SK-N-SH treated with all-trans-retinoic acid at 6 μM for 48 hours (cell line): ENCODE measurements at regions not wholly inside any gene's neighbourhood (a gene's known extent, or its start where the extent isn't known, plus 50 kb on each side); places are given as distances from the start of the nearest gene placed in this dataset.

Experiments used
- ATAC-seq: fragments of 200-7000 bp; cut with Tn5 transposase; 3 replicates; pipeline ENCODE4 v1.9.1; 2020; ENCODE audit warnings: mild to moderate bottlenecking, moderate library complexity
- ARNTL ChIP-seq: fragments of 450-650 bp; formaldehyde crosslinking; IDR thresholded peaks from 2 replicates; pipeline ENCODE4 v1.5.0; 2020; ENCODE audit warnings: low read depth, mild to moderate bottlenecking, moderate library complexity, borderline replicate concordance
- BACH2 ChIP-seq: fragments of 250-450 bp; sonication (Bioruptor Pico); IDR thresholded peaks from 2 replicates; pipeline ENCODE4 v1.9.0; 2021; ENCODE audit warnings: mild to moderate bottlenecking, borderline replicate concordance
- CREB5 ChIP-seq: fragments of 250-450 bp; sonication (Bioruptor Pico); IDR thresholded peaks from 2 replicates; pipeline ENCODE4 v1.5.1; 2020; ENCODE audit warnings: low read depth, mild to moderate bottlenecking, moderate library complexity
- CSDC2 ChIP-seq: fragments of 250-450 bp; sonication (Bioruptor Pico); IDR thresholded peaks from 2 replicates; pipeline ENCODE4 v1.5.0; 2020; ENCODE audit warnings: mild to moderate bottlenecking, moderate library complexity
- CSRNP3 ChIP-seq: fragments of 250-450 bp; sonication (Bioruptor Pico); IDR thresholded peaks from 2 replicates; pipeline ENCODE4 v1.5.1; 2021; ENCODE audit warnings: mild to moderate bottlenecking, moderate library complexity
- ESRRG ChIP-seq: fragments of 250-450 bp; sonication (Bioruptor Pico); IDR thresholded peaks from 2 replicates; pipeline ENCODE4 v1.6.1; 2021; ENCODE audit warnings: mild to moderate bottlenecking
- GLIS3 ChIP-seq: fragments of 250-450 bp; sonication (Bioruptor Pico); IDR thresholded peaks from 2 replicates; pipeline ENCODE4 v1.5.0; 2020; ENCODE audit warnings: mild to moderate bottlenecking, moderate library complexity
- ISL1 ChIP-seq: fragments of 250-450 bp; sonication (Bioruptor Pico); IDR thresholded peaks from 2 replicates; pipeline ENCODE4 v2.1.2; 2022; ENCODE audit warnings: mild to moderate bottlenecking, moderate library complexity
- OSR1 ChIP-seq: fragments of 250-450 bp; sonication (Bioruptor Pico); IDR thresholded peaks from 2 replicates; pipeline ENCODE4 v1.8.0; 2022; ENCODE audit warnings: moderate library complexity, mild to moderate bottlenecking, inconsistent platforms
- PATZ1 ChIP-seq: fragments of 250-450 bp; sonication (Bioruptor Pico); IDR thresholded peaks from 2 replicates; pipeline ENCODE4 v1.8.0; 2020; ENCODE audit warnings: mild to moderate bottlenecking, moderate library complexity, borderline replicate concordance
- POU6F1 ChIP-seq: fragments of 250-450 bp; sonication (Bioruptor Pico); IDR thresholded peaks from 2 replicates; pipeline ENCODE4 v1.8.0; 2021; ENCODE audit warnings: low read depth, mild to moderate bottlenecking, moderate library complexity, borderline replicate concordance
- PPARA ChIP-seq: fragments of 250-450 bp; sonication (Bioruptor Pico); IDR thresholded peaks from 2 replicates; pipeline ENCODE4 v1.5.0; 2020; ENCODE audit warnings: mild to moderate bottlenecking, borderline replicate concordance
- RARB ChIP-seq: fragments of 250-450 bp; sonication (Bioruptor Pico); IDR thresholded peaks from 2 replicates; pipeline ENCODE4 v1.8.0; 2021; ENCODE audit warnings: mild to moderate bottlenecking, moderate library complexity
- SNAI2 ChIP-seq: fragments of 250-450 bp; sonication (Bioruptor Pico); IDR thresholded peaks from 2 replicates; pipeline ENCODE4 v1.5.0; 2020; ENCODE audit warnings: mild to moderate bottlenecking, moderate library complexity
- TOX ChIP-seq: fragments of 250-450 bp; sonication (Bioruptor Pico); IDR thresholded peaks from 2 replicates; pipeline ENCODE4 v1.8.0; 2021; ENCODE audit warnings: mild to moderate bottlenecking, moderate library complexity, borderline replicate concordance
- TSHZ2 ChIP-seq: fragments of 250-450 bp; sonication (Bioruptor Pico); IDR thresholded peaks from 2 replicates; pipeline ENCODE4 v1.5.0; 2020; ENCODE audit warnings: mild to moderate bottlenecking, moderate library complexity
- ZC3H10 ChIP-seq: fragments of 250-450 bp; sonication (Bioruptor Pico); IDR thresholded peaks from 2 replicates; pipeline ENCODE4 v1.5.1; 2021; ENCODE audit warnings: mild to moderate bottlenecking, moderate library complexity
- ZFP3 ChIP-seq: fragments of 250-450 bp; sonication (Bioruptor Pico); IDR thresholded peaks from 2 replicates; pipeline ENCODE4 v1.5.0; 2020; ENCODE audit warnings: mild to moderate bottlenecking, moderate library complexity
- ZNF70 ChIP-seq: fragments of 450-650 bp; formaldehyde crosslinking; IDR thresholded peaks from 2 replicates; pipeline ENCODE4 v1.5.0; 2020; ENCODE audit warnings: mild to moderate bottlenecking, moderate library complexity
- ZNF8 ChIP-seq: fragments of 450-650 bp; formaldehyde crosslinking; IDR thresholded peaks from 2 replicates; pipeline ENCODE4 v1.5.0; 2020; ENCODE audit warnings: mild to moderate bottlenecking, moderate library complexity

- no peak for TF ChIP-seq CSRNP3
- TF ChIP-seq, all 23 proteins: peak for 0
Observed at GRCh38 chr14:97073622-97074021, 276.4 kb downstream of the VRK1 start (continued).

GRCh38 chr14:97074456-97074855 lies 277.3 kb downstream of the VRK1 start:
- TF ChIP-seq BACH2 (CRISPR knock-in tag) (no peak), TOX (CRISPR knock-in tag) (no peak), CSDC2 (CRISPR knock-in tag) (no peak), CREB5 (CRISPR knock-in tag) (no peak), POU6F1 (CRISPR knock-in tag) (no peak), OSR1 (CRISPR knock-in tag) (no peak), ARNTL (CRISPR knock-in tag) (no peak)
- no peak for ATAC-seq

- TF ChIP-seq SNAI2 (CRISPR knock-in tag) (no peak), CSDC2 (CRISPR knock-in tag) (no peak), ZFP3 (CRISPR knock-in tag) (no peak), RARB (CRISPR knock-in tag) (no peak), TSHZ2 (CRISPR knock-in tag) (no peak), TOX (CRISPR knock-in tag) (no peak), POU6F1 (CRISPR knock-in tag) (no peak), GLIS3 (CRISPR knock-in tag) (no peak), BACH2 (CRISPR knock-in tag) (no peak), ZC3H10 (CRISPR knock-in tag) (no peak), CREB5 (CRISPR knock-in tag) (no peak), PPARA (no peak), ARNTL (CRISPR knock-in tag) (no peak), ZNF8 (CRISPR knock-in tag) (no peak), ZNF70 (CRISPR knock-in tag) (no peak), PATZ1 (CRISPR knock-in tag) (no peak), CSRNP3 (no peak), ISL1 (CRISPR knock-in tag) (no peak), OSR1 (CRISPR knock-in tag) (no peak), ESRRG (CRISPR knock-in tag) (no peak)
- TF ChIP-seq, all 23 proteins: peak for 0
- ATAC-seq = no peak
Observed at GRCh38 chr14:97074856-97075255, 277.7 kb downstream of the VRK1 start.
